HG02885 (cell line): ENCODE measurements at regions not wholly inside any gene's neighbourhood (a gene's known extent, or its start where the extent isn't known, plus 50 kb on each side); places are given as distances from the start of the nearest gene placed in this dataset.
"Not testable (repeated sequence)": the region's sequence is repeated elsewhere in the genome, so short reads cannot be mapped to it uniquely, and the experiment has no call there.

Source experiments
- ATAC-seq: cut with Tn5 transposase; IDR thresholded peaks from one replicate; pipeline ENCODE4 v1.9.1; 2021; ENCODE audit warnings: mild to moderate bottlenecking; ENCODE audit not compliant: unreplicated experiment, poor library complexity

DNA sequence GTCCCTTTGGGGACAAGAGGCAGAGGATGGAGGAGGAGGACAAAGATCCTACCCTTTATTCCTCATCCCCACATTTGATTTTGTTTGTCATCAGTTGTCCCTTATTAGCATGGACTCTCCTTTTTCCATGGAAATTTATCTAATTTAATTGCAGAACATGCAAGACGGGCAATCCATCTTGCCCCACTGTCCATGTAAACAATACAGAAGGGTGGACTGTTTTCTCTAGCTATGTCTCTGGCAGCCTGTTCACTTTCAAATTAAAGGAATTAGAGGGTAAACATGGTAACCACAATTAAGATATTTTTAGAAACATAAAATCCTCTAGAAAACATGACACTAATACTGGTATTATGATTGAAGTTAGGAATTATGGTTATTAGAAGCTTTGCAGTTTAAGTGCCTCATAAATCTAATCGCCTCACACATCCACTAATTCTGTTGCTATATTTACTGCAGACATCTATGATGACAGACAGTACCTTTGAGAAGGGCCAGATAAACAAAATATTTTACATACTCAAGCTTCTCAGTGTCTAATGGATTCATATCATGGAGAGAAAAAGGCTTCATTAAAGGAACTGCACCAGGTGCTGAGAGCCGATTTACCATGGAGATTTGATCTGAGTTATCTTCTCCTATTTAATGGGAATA is 215.5 kb downstream of the LNPK start:
- no peak for ATAC-seq

- ATAC-seq, result not testable (repeated sequence)
Observed at GRCh38 chr2:175777337-175777736, 224.7 kb downstream of the LNPK start.

DNA sequence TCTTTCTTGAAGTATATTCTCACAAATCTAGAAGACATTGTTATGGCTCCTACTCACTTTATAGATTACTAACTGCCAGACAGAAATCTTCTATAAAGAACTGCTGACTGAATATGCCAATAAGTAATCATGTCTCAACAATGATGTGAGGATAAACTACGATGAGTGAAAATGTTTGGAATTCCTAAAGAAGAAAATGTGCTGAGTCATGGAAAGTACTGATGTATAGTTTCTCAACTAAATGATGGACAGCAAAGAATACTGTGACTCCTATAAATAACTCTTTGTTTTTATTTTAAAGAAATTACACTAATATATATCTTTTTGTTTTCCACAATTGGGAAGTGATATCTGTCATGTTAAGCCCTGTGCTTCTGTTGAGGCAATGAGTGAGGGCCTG is 232.9 kb downstream of the LNPK start:
- ATAC-seq, result no peak

GRCh38 chr2:175766880-175767279 is 235.2 kb downstream of the LNPK start:
- no peak for ATAC-seq

DNA sequence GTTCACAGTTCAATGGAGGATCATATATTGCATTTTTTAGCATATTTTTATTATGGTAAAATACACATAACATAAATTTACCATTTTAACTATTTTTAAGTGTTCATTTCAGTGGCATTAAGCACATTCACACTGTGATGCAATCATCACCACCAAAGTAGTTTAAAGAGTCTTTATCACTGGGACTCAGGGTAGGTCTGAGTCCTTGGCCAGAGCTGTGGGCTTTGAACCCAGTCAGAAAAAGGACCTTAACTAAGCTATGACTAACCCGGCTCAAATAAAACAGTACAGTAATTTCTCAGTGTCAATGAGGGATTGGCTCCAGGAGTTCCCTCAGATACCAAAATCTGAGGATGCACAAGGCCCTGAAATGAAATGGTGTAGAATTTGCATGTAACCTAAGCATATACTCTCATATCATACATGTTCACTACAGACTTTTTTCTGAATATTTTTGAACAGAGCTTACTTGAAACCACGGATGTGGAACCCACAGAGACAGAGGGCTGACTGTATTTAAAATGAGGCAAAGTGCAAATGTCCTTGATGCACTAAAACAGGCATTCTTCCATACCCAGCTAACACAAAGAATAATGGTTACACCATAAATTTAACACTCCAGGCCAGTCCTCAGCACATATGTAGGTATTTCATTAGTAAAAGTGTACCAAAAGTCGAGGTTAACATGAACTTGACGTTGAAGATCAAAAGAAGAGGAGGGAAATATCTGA is 246.2 kb downstream of the LNPK start:
- no peak for ATAC-seq

- no peak for ATAC-seq
Observed at GRCh38 chr2:175755169-175755568, 246.9 kb downstream of the LNPK start.

DNA sequence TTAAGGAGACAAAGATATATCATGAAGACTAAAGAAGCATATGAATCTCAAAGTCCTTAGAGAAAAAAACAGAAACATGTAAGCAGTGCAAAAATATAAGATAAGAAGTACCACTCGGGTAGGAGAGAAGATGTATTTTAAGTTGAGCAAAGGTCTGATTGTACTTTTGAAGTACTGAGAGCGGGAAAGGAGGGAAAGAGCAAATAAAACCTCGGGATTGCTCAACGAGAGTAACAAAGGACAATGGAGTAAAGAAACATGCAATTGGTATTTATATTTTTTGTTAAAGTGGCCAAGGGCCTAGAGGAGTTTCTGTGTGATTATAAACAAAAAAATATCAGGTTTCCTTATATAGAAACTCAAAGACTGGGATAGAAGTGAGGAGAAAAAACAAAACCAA is 251.9 kb downstream of the LNPK start:
- ATAC-seq, result no peak

GRCh38 chr2:175745911-175746310 is 256.2 kb downstream of the LNPK start:
- no peak for ATAC-seq

- no peak for ATAC-seq
Observed at GRCh38 chr2:175744000-175744399, 258.1 kb downstream of the LNPK start.

DNA sequence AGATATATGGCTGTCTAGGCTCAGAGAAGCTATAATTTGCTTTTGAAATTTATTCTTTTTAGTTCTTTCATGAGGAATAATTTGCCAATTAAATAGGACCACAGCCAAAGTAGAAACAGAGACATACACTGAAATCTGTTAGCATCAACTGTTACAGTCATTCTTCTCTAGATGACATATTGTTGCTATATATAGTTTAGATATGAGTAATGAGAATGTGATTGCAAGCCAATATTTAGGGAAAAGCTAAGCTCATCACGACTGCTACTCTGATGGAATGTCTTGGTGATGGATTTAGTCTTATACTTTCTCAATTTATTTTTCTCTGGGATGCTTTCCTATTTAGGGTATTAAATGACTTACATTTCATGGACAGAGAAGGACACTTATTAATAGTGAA is 259.1 kb downstream of the LNPK start:
- ATAC-seq, result no peak

DNA sequence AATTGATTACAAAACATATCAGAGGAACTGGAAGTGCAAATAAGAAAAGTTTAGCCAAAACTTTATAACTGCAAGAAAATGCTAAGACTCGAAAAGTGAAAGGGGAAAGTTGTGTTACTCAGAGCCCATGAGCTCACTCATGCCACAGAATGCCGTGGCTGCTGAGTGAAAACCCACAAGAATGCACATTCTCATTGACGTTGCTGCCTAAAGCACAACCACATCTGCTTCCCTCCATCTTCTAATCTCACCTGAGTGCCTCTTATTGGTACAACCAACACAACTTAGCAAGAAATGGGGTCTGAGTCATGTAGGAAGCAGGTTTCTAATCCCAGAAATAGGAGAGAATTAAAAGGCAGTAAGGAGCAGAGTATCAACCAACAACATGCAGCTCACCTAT is 259.7 kb downstream of the LNPK start:
- no peak for ATAC-seq

DNA sequence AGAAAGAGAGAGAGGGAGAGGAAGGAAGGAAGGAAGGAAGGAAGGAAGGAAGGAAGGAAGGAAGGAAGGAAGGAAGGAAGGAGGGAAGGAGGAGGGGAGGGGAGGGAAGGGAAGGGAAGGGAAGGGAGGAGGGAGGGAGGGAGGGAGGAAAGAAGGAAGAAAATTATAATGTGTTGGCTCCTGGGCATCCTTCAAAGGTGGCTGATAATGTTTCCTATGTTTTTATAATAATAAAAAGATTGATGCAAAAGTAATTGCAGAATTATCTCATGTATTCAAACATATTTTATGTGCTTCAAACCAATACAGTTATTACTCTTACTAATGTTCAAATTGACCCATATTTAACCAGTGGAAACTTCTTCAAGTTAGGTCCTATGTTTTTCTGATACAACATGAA is 260.9 kb downstream of the LNPK start:
- no peak for ATAC-seq

DNA sequence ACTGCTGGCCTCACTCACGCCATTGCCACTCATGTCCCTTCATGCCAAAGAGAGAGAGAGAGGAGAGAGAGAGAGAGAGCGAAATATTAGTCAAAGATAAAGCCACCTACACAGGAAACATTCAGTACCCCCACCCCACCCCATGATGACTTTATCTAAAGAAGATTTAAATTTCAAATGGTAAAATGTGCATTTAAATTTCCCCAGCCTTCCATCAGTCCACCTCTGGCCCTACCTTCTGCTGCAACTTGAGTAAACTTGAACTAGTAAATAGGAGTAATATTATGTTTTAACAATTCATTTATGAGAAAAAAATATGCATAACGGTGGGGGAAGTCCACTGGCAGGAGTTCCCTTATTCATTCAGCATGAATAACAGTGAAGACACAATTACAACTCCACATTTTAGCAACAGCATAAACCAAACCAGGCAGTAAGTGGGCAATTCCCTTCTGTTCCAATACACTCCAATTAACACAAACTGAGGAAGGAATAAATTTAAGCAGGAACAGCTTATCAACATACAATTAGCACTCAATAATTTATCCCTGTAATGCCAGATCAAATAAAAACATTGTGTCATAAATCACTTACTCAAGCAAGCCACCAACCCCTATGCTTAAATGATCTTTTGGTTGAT is 264.2 kb downstream of the LNPK start:
- ATAC-seq, result no peak

GRCh38 chr2:175734686-175735085 is 267.4 kb downstream of the LNPK start:
- ATAC-seq, result no peak

GRCh38 chr2:175732531-175732930 is 269.5 kb downstream of the LNPK start:
- no peak for ATAC-seq

- no peak for ATAC-seq
Observed at GRCh38 chr2:175730050-175730449, 272.0 kb downstream of the LNPK start.

DNA sequence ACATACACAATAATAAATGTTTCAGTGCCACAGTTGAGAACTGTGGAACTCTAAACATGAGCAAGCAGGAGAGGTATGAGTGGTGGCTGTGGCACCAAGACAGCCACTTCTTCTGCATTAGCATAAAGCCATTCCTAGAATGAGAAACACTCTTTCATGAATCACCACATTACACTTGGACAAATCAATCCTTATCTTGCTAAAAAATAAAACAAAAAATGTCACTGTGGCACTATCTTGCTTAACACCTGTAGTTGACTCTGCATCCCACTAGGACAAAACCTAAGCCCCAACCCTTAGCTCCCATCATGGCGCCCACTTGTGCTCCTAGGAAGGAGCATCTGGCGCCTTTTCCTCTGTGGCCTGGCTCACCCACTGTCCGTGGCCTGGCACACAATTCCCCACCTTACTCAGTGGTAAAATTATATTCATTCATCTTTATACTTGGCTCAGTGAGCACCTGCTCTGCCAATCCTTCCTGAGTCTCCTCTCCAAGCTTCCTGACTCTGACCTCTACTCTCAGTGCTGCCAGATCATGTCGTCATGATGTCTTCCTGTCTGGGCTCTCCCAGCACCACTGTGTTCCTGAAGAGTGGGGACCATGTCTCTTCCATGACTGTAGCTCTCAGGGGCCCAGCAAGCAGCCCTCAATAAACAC is 272.9 kb downstream of the LNPK start:
- no peak for ATAC-seq

DNA sequence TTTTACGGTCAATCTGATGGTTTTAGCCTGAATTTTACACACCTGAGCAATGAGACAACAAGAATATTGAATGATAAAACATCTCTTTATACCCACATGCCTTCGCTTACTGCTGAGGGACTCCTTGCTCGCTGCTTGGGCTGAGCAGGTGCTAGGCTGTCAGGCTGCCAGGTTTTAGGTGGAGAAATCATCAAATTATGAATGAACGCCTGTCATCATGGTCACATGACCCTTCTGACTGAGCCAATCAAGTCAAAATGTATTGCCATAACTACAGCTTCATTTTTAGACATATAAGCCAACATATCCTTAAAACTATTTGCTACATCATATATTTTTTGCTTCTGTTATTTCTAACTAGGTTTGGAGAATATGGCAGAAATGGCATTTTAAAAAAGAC is 274.0 kb downstream of the LNPK start:
- no peak for ATAC-seq

GRCh38 chr2:175726223-175726622 is 275.8 kb downstream of the LNPK start:
- no peak for ATAC-seq

GRCh38 chr2:175709248-175709647 is 292.8 kb downstream of the LNPK start:
- no peak for ATAC-seq

GRCh38 chr2:175707322-175707721 is 294.7 kb downstream of the LNPK start:
- no peak for ATAC-seq
